ENCODE measurements at regions not wholly inside any gene's neighbourhood (a gene's known extent, or its start where the extent isn't known, plus 50 kb on each side); places are given as distances from the start of the nearest gene placed in this dataset.

DNA sequence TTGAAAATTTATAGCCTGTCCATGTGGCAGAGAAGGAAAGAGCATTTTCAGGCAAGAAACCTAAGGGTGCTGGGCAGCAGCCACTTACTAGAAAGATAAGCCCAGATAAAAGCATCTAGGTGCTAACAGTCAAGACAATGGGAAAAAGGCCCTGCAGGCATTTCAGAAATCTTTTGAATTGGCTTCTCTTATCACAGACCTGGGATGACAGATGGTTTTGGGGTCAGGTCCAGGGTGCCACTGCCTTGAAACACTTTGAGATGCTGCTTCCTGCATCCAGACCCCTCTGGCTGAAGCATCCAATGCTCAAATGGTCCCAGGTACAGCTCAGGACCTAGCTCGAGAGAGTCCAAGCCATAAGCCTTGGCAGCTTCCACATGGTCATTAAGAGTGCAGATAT is 466.5 kb downstream of the FSCB start:
- TF ChIP-seq, protein P1, sequence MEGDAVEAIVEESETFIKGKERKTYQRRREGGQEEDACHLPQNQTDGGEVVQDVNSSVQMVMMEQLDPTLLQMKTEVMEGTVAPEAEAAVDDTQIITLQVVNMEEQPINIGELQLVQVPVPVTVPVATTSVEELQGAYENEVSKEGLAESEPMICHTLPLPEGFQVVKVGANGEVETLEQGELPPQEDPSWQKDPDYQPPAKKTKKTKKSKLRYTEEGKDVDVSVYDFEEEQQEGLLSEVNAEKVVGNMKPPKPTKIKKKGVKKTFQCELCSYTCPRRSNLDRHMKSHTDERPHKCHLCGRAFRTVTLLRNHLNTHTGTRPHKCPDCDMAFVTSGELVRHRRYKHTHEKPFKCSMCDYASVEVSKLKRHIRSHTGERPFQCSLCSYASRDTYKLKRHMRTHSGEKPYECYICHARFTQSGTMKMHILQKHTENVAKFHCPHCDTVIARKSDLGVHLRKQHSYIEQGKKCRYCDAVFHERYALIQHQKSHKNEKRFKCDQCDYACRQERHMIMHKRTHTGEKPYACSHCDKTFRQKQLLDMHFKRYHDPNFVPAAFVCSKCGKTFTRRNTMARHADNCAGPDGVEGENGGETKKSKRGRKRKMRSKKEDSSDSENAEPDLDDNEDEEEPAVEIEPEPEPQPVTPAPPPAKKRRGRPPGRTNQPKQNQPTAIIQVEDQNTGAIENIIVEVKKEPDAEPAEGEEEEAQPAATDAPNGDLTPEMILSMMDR (IDR thresholded peaks at IDR 0.05): no peak
- TF ChIP-seq POLR2AphosphoS5 (IDR thresholded peaks at IDR 0.05; ENCODE audit: low read depth, low read length) (no peak), SIN3A (IDR thresholded peaks at IDR 0.05; ENCODE audit: borderline replicate concordance, insufficient read depth, low read depth, low read length) (no peak)
- TF ChIP-seq, protein P2, sequence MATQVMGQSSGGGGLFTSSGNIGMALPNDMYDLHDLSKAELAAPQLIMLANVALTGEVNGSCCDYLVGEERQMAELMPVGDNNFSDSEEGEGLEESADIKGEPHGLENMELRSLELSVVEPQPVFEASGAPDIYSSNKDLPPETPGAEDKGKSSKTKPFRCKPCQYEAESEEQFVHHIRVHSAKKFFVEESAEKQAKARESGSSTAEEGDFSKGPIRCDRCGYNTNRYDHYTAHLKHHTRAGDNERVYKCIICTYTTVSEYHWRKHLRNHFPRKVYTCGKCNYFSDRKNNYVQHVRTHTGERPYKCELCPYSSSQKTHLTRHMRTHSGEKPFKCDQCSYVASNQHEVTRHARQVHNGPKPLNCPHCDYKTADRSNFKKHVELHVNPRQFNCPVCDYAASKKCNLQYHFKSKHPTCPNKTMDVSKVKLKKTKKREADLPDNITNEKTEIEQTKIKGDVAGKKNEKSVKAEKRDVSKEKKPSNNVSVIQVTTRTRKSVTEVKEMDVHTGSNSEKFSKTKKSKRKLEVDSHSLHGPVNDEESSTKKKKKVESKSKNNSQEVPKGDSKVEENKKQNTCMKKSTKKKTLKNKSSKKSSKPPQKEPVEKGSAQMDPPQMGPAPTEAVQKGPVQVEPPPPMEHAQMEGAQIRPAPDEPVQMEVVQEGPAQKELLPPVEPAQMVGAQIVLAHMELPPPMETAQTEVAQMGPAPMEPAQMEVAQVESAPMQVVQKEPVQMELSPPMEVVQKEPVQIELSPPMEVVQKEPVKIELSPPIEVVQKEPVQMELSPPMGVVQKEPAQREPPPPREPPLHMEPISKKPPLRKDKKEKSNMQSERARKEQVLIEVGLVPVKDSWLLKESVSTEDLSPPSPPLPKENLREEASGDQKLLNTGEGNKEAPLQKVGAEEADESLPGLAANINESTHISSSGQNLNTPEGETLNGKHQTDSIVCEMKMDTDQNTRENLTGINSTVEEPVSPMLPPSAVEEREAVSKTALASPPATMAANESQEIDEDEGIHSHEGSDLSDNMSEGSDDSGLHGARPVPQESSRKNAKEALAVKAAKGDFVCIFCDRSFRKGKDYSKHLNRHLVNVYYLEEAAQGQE (IDR thresholded peaks at IDR 0.05; ENCODE audit: insufficient read depth in 1 of 2, low read depth in 2 of 2, low read length in 1 of 2): no peak

All from Panc1 (cell line).